GM12892 (cell line): ENCODE measurements at regions not wholly inside any gene's neighbourhood (a gene's known extent, or its start where the extent isn't known, plus 50 kb on each side); places are given as distances from the start of the nearest gene placed in this dataset.

Source experiments
- POLR2A ChIP-seq: IDR thresholded peaks from 2 replicates; pipeline ENCODE4 v1.6.1; 2011; ENCODE audit warnings: low read depth, low read length, control low read depth
- POLR2AphosphoS5 ChIP-seq: IDR thresholded peaks from 2 replicates; pipeline ENCODE4 v1.6.1; 2011; ENCODE audit warnings: low read depth, low read length, control low read depth

GRCh38 chrX:122154019-122154418 lies 1030.1 kb upstream of the GRIA3 start:
- no peak for TF ChIP-seq POLR2A
- TF ChIP-seq POLR2AphosphoS5 = no peak
